MM.1S (cell line): ENCODE measurements at regions not wholly inside any gene's neighbourhood (a gene's known extent, or its start where the extent isn't known, plus 50 kb on each side); places are given as distances from the start of the nearest gene placed in this dataset.

Experiments
- DNase-seq: peaks from one replicate; pipeline ENCODE4 v3.0.0-alpha.2; 2015
- H2AFZ ChIP-seq: fragments of 300-600 bp; sonication (generic); 2 replicates; pipeline ENCODE4 v1.6.0; 2016; ENCODE audit warnings: antibody characterized with exemption, low read length
- H3F3A ChIP-seq: fragments of 300-600 bp; sonication (generic); 2 replicates; pipeline ENCODE4 v1.6.1; 2016; ENCODE audit warnings: mild to moderate bottlenecking, antibody characterized with exemption, low read length, moderate library complexity, mixed read lengths; ENCODE audit not compliant: insufficient read depth
- H3K27ac ChIP-seq: fragments of 300-600 bp; sonication (generic); 2 replicates; pipeline ENCODE4 v1.5.1; 2016; ENCODE audit warnings: mild to moderate bottlenecking, low read length
- H3K27me3 ChIP-seq: fragments of 300-600 bp; sonication (generic); replicated peaks from 2 replicates; pipeline ENCODE4 v1.6.0; 2016; ENCODE audit warnings: low read length; ENCODE audit not compliant: insufficient read depth
- H3K36me3 ChIP-seq: fragments of 300-600 bp; sonication (generic); replicated peaks from 2 replicates; pipeline ENCODE4 v1.6.1; 2016; ENCODE audit warnings: mild to moderate bottlenecking, low read length, mixed read lengths; ENCODE audit not compliant: insufficient read depth
- H3K4me1 ChIP-seq: fragments of 300-600 bp; sonication (generic); 2 replicates; pipeline ENCODE4 v1.6.1; 2016; ENCODE audit warnings: low read length, mixed read lengths
- H3K4me2 ChIP-seq: fragments of 300-600 bp; sonication (generic); 2 replicates; pipeline ENCODE4 v1.6.0; 2016; ENCODE audit warnings: low read depth, low read length
- H3K4me3 ChIP-seq: fragments of 300-600 bp; sonication (generic); 2 replicates; pipeline ENCODE4 v1.5.1; 2016; ENCODE audit warnings: low read length, mixed read lengths
- H3K79me2 ChIP-seq: fragments of 300-600 bp; sonication (generic); 2 replicates; pipeline ENCODE4 v1.6.1; 2016; ENCODE audit warnings: mixed run types, low read length, mixed read lengths
- H3K9ac ChIP-seq: fragments of 300-600 bp; sonication (generic); 2 replicates; pipeline ENCODE4 v1.6.1; 2016; ENCODE audit warnings: low read length, mixed read lengths
- H3K9me2 ChIP-seq: fragments of 300-600 bp; sonication (generic); replicated peaks from 2 replicates; pipeline ENCODE4 v1.6.1; 2016; ENCODE audit warnings: mild to moderate bottlenecking, low read length, mixed read lengths; ENCODE audit not compliant: insufficient read depth
- H3K9me3 ChIP-seq: fragments of 300-600 bp; sonication (generic); replicated peaks from 2 replicates; pipeline ENCODE4 v1.6.1; 2016; ENCODE audit warnings: mild to moderate bottlenecking, low read length, mixed read lengths; ENCODE audit not compliant: insufficient read depth
- H4K20me1 ChIP-seq: fragments of 300-600 bp; sonication (generic); 2 replicates; pipeline ENCODE4 v1.6.1; 2016; ENCODE audit warnings: mild to moderate bottlenecking, low read length, moderate library complexity, mixed read lengths; ENCODE audit not compliant: insufficient read depth
- EZH2 ChIP-seq: fragments of 300-600 bp; sonication (generic); optimal IDR thresholded peaks from 2 replicates; pipeline ENCODE3; 2017; ENCODE audit warnings: low read depth, mild to moderate bottlenecking, antibody characterized with exemption, low read length, mixed read lengths
- EZH2phosphoT487 ChIP-seq: fragments of 300-600 bp; sonication (generic); IDR thresholded peaks from 2 replicates; pipeline ENCODE4 v1.6.1; 2018; ENCODE audit warnings: antibody characterized with exemption, low read length
- TF ChIP-seq, protein P1 (sequence below): fragments of 300-600 bp; sonication (generic); IDR thresholded peaks from 2 replicates; pipeline ENCODE4 v1.5.1; 2016; ENCODE audit warnings: antibody characterized with exemption, low read length, mixed read lengths

DNA sequence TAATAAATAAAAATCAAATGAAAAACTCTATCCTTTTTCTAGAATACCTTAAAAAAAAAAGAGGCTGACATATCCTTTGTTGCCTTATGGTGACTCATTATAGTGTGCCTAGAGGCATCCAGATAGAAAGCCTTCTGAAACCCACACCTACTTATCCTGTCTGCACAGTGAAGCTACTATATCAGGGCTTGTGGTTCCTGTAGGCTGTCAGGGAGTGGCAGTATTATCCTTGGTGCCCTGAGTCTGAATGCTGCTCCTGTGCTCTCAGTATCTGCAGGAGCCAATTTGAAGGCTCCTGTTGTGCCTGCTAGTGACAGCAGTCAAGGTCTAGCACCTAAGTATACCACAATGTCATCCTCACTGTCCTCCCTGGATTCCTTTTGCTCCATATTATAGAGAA lies 168.4 kb upstream of the AVPR1A start:
- Histone ChIP-seq H3K27me3 (no peaks in the 10 kb centered on the region), H3K9ac (no peak overlapping the region), H2AFZ (no peak overlapping the region), H3K4me1 (no peaks in the 10 kb centered on the region), H4K20me1 (no peaks in the 10 kb centered on the region), H3K79me2 (no peaks in the 10 kb centered on the region), H3F3A (no peaks in the 10 kb centered on the region), H3K27ac (no peak overlapping the region), H3K9me2 (no peaks in the 10 kb centered on the region), H3K4me3 (no peak overlapping the region), H3K9me3 (no peaks in the 10 kb centered on the region), H3K36me3 (no peaks in the 10 kb centered on the region), H3K4me2 (no peak overlapping the region)
- no peak for DNase-seq
- TF ChIP-seq EZH2phosphoT487 (no peak), EZH2 (no peak)
- TF ChIP-seq, protein P1, sequence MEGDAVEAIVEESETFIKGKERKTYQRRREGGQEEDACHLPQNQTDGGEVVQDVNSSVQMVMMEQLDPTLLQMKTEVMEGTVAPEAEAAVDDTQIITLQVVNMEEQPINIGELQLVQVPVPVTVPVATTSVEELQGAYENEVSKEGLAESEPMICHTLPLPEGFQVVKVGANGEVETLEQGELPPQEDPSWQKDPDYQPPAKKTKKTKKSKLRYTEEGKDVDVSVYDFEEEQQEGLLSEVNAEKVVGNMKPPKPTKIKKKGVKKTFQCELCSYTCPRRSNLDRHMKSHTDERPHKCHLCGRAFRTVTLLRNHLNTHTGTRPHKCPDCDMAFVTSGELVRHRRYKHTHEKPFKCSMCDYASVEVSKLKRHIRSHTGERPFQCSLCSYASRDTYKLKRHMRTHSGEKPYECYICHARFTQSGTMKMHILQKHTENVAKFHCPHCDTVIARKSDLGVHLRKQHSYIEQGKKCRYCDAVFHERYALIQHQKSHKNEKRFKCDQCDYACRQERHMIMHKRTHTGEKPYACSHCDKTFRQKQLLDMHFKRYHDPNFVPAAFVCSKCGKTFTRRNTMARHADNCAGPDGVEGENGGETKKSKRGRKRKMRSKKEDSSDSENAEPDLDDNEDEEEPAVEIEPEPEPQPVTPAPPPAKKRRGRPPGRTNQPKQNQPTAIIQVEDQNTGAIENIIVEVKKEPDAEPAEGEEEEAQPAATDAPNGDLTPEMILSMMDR: no peak

DNA sequence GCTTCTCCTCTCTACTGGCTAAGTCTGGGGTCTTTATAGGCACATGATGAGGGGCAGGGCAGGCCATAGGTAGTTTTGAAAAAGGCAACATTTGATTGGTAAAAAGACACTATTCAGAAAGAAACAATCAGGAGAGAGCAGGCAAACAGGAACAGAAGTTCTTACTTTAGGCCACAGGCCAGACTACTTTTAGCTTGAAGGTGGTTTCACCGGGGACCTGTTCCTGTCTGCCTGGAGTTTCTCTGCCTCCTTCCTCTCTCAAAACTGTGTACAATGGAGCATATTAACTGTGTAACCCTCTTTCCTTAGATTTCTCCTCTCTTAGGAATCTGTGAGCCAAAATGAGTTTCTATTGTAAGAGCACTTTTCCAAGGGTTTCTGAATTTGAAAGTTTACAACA lies 167.9 kb upstream of the AVPR1A start:
- Histone ChIP-seq H2AFZ (no peak overlapping the region), H4K20me1 (no peaks in the 10 kb centered on the region), H3K4me2 (no peak overlapping the region), H3K36me3 (no peaks in the 10 kb centered on the region), H3K9me3 (no peaks in the 10 kb centered on the region), H3K4me1 (no peaks in the 10 kb centered on the region), H3K79me2 (no peaks in the 10 kb centered on the region), H3K27me3 (no peaks in the 10 kb centered on the region), H3K27ac (no peak overlapping the region), H3K4me3 (no peak overlapping the region), H3F3A (no peaks in the 10 kb centered on the region), H3K9ac (no peak overlapping the region), H3K9me2 (no peaks in the 10 kb centered on the region)
- no peak for DNase-seq
- TF ChIP-seq, protein P1: no peak
- TF ChIP-seq EZH2phosphoT487: no peak
- no peak for TF ChIP-seq EZH2

DNA sequence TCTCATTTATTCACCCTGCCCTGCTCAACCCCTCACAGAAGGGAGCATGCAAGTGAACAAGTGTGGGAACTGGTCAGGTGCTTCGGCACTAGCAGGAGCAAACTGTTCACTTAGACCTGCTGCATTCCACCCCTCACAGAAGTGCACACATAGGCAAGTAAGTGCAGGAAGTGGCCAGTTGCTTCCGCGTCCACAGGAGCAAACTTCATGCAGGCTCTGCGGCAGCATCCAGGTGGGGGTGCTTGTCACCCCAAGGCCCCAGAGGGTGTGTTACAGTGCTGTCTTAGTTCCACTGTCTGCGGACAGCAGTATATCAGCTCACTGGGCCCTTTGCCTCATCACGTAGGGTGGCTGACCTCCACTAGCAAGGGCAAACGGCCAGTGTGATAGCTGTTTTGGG lies 167.3 kb upstream of the AVPR1A start:
- TF ChIP-seq, protein P1: no peak
- TF ChIP-seq EZH2 (no peak), EZH2phosphoT487 (no peak)
- Histone ChIP-seq H3K9ac (no peak overlapping the region), H3K27me3 (no peaks in the 10 kb centered on the region), H3K4me1 (no peaks in the 10 kb centered on the region), H3K79me2 (no peaks in the 10 kb centered on the region), H3K27ac (no peak overlapping the region), H3K9me3 (no peaks in the 10 kb centered on the region), H3K4me3 (no peak overlapping the region), H2AFZ (no peak overlapping the region), H4K20me1 (no peaks in the 10 kb centered on the region), H3F3A (no peaks in the 10 kb centered on the region), H3K9me2 (no peaks in the 10 kb centered on the region), H3K36me3 (no peaks in the 10 kb centered on the region), H3K4me2 (no peak overlapping the region)
- no peak for DNase-seq
